Osteocyte (in vitro differentiated cells): ENCODE measurements at regions not wholly inside any gene's neighbourhood (a gene's known extent, or its start where the extent isn't known, plus 50 kb on each side); places are given as distances from the start of the nearest gene placed in this dataset.

Source experiments
- DNase-seq: peaks from one replicate; pipeline ENCODE4 v3.0.0; 2021; ENCODE audit warnings: mixed read lengths; ENCODE audit not compliant: unreplicated experiment; ENCODE audit errors: extremely low spot score
- H3K27ac Mint-ChIP-seq: one replicate; pipeline ENCODE4 v1.8.0; 2021; ENCODE audit warnings: mild to moderate bottlenecking, mixed read lengths; ENCODE audit not compliant: unreplicated experiment
- H3K27me3 Mint-ChIP-seq: one replicate; pipeline ENCODE4 v1.8.0; 2021; ENCODE audit warnings: mixed read lengths; ENCODE audit not compliant: unreplicated experiment
- H3K36me3 Mint-ChIP-seq: one replicate; pipeline ENCODE4 v1.8.0; 2021; ENCODE audit warnings: mixed read lengths; ENCODE audit not compliant: unreplicated experiment
- H3K4me1 Mint-ChIP-seq: one replicate; pipeline ENCODE4 v1.8.0; 2021; ENCODE audit warnings: mixed read lengths; ENCODE audit not compliant: unreplicated experiment
- H3K4me3 Mint-ChIP-seq: one replicate; pipeline ENCODE4 v1.8.0; 2021; ENCODE audit warnings: mild to moderate bottlenecking, moderate library complexity, mixed read lengths; ENCODE audit not compliant: unreplicated experiment
- H3K9me3 Mint-ChIP-seq: one replicate; pipeline ENCODE4 v1.8.0; 2021; ENCODE audit warnings: mixed read lengths; ENCODE audit not compliant: unreplicated experiment
- TF ChIP-seq, protein P1 (sequence below): fragments of 200-600 bp; sonication (generic); IDR thresholded peaks from 2 replicates; pipeline ENCODE4 v1.5.0; 2021; ENCODE audit warnings: antibody characterized with exemption, mild to moderate bottlenecking, moderate library complexity

GRCh38 chr10:10663622-10664021, 354.1 kb upstream of the CELF2 start:
- Mint-ChIP-seq H3K4me3 (no peak overlapping the region), H3K9me3 (peaks cover 8% of the 10 kb centered on the region), H3K27ac (no peak overlapping the region), H3K4me1 (peaks cover 10% of the 10 kb centered on the region), H3K36me3 (peaks cover 5% of the 10 kb centered on the region), H3K27me3 (no peaks in the 10 kb centered on the region)
- DNase-seq, result no peak
- TF ChIP-seq, protein P1, sequence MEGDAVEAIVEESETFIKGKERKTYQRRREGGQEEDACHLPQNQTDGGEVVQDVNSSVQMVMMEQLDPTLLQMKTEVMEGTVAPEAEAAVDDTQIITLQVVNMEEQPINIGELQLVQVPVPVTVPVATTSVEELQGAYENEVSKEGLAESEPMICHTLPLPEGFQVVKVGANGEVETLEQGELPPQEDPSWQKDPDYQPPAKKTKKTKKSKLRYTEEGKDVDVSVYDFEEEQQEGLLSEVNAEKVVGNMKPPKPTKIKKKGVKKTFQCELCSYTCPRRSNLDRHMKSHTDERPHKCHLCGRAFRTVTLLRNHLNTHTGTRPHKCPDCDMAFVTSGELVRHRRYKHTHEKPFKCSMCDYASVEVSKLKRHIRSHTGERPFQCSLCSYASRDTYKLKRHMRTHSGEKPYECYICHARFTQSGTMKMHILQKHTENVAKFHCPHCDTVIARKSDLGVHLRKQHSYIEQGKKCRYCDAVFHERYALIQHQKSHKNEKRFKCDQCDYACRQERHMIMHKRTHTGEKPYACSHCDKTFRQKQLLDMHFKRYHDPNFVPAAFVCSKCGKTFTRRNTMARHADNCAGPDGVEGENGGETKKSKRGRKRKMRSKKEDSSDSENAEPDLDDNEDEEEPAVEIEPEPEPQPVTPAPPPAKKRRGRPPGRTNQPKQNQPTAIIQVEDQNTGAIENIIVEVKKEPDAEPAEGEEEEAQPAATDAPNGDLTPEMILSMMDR, result no peak

- Mint-ChIP-seq H3K27me3 (no peaks in the 10 kb centered on the region), H3K4me3 (no peak overlapping the region), H3K9me3 (no peaks in the 10 kb centered on the region), H3K4me1 (peaks cover 8% of the 10 kb centered on the region), H3K27ac (no peak overlapping the region), H3K36me3 (no peaks in the 10 kb centered on the region)
- DNase-seq, result no peak
- TF ChIP-seq, protein P1, result no peak
Observed at GRCh38 chr10:10665750-10666149, 351.9 kb upstream of the CELF2 start.

- no peak for DNase-seq
- Mint-ChIP-seq H3K27me3 (no peaks in the 10 kb centered on the region), H3K36me3 (no peaks in the 10 kb centered on the region), H3K27ac (no peak overlapping the region), H3K4me3 (no peak overlapping the region), H3K4me1 (peaks cover 8% of the 10 kb centered on the region), H3K9me3 (peaks cover 3% of the 10 kb centered on the region)
- TF ChIP-seq, protein P1, result no peak
Observed at GRCh38 chr10:10667466-10667865, 350.2 kb upstream of the CELF2 start.

DNA sequence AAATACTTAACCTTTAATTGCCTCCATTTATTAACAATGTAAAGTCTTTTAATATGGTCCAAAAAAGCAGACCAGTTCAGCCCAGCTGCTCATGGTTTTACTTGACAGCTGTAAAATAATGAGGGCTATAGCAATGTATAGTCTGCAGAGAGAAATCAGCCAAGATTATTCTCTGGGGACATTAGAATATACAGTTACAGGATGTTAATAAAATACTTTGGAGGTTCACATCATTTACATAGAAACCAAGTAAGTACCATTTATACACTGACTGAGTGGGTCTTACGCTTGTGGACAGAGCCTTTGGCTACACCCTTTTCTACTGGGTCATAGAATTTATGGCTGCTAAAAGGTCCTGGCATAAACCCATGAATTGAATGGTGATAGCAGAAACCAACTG, 340.7 kb upstream of the CELF2 start:
- Mint-ChIP-seq H3K4me3 (no peak overlapping the region), H3K36me3 (peaks cover 9% of the 10 kb centered on the region), H3K9me3 (peaks cover 20% of the 10 kb centered on the region), H3K4me1 (peaks cover 9% of the 10 kb centered on the region), H3K27me3 (no peaks in the 10 kb centered on the region), H3K27ac (no peak overlapping the region)
- DNase-seq, result no peak
- TF ChIP-seq, protein P1, result no peak

GRCh38 chr10:10677479-10677878, 340.2 kb upstream of the CELF2 start:
- no peak overlapping the region for H3K4me3 Mint-ChIP-seq
- DNase-seq, result no peak
- no peak overlapping the region for H3K27ac Mint-ChIP-seq
- TF ChIP-seq, protein P1, result peak; percentile 68
- peaks cover 9% of the 10 kb centered on the region for H3K4me1 Mint-ChIP-seq
- H3K27me3 Mint-ChIP-seq, result no peaks in the 10 kb centered on the region
- H3K9me3 Mint-ChIP-seq, result peaks cover 17% of the 10 kb centered on the region
- H3K36me3 Mint-ChIP-seq, result peaks cover 9% of the 10 kb centered on the region
